WERI-Rb-1 (cell line): ENCODE measurements at regions not wholly inside any gene's neighbourhood (a gene's known extent, or its start where the extent isn't known, plus 50 kb on each side); places are given as distances from the start of the nearest gene placed in this dataset.

Source experiments
- DNase-seq: peaks from one replicate; pipeline ENCODE4 v3.0.0-alpha.2; 2020
- H3K27ac ChIP-seq: fragments of 250-450 bp; sonication (Bioruptor Pico); 2 replicates; pipeline ENCODE4 v1.5.1; 2020; ENCODE audit warnings: mild to moderate bottlenecking, moderate library complexity
- H3K27me3 ChIP-seq: fragments of 250-450 bp; sonication (Bioruptor Pico); 2 replicates; pipeline ENCODE4 v1.5.1; 2021; ENCODE audit warnings: mild to moderate bottlenecking, low read depth, moderate library complexity; ENCODE audit not compliant: insufficient read depth, severe bottlenecking
- H3K36me3 ChIP-seq: fragments of 250-450 bp; sonication (Bioruptor Pico); 2 replicates; pipeline ENCODE4 v1.5.1; 2020; ENCODE audit warnings: mild to moderate bottlenecking, moderate library complexity
- H3K4me3 ChIP-seq: 2 replicates; pipeline ENCODE4 v1.5.1; 2011; ENCODE audit warnings: low read depth, mild to moderate bottlenecking, control low read depth, low read length
- H3K9me3 ChIP-seq: fragments of 250-450 bp; sonication (Bioruptor Pico); 2 replicates; pipeline ENCODE4 v1.5.1; 2021; ENCODE audit warnings: mild to moderate bottlenecking, moderate library complexity; ENCODE audit not compliant: severe bottlenecking
- TF ChIP-seq, protein P1 (sequence below): IDR thresholded peaks from 2 replicates; pipeline ENCODE4 v1.5.1; 2011; ENCODE audit warnings: low read depth, mild to moderate bottlenecking, control low read depth, inconsistent platforms, low read length

GRCh38 chr1:82894635-82895034 is 1093.9 kb downstream of the ADGRL2 start:
- H3K9me3 ChIP-seq = no peaks in the 10 kb centered on the region
- no peak for DNase-seq
- H3K36me3 ChIP-seq = no peaks in the 10 kb centered on the region
- TF ChIP-seq, protein P1, sequence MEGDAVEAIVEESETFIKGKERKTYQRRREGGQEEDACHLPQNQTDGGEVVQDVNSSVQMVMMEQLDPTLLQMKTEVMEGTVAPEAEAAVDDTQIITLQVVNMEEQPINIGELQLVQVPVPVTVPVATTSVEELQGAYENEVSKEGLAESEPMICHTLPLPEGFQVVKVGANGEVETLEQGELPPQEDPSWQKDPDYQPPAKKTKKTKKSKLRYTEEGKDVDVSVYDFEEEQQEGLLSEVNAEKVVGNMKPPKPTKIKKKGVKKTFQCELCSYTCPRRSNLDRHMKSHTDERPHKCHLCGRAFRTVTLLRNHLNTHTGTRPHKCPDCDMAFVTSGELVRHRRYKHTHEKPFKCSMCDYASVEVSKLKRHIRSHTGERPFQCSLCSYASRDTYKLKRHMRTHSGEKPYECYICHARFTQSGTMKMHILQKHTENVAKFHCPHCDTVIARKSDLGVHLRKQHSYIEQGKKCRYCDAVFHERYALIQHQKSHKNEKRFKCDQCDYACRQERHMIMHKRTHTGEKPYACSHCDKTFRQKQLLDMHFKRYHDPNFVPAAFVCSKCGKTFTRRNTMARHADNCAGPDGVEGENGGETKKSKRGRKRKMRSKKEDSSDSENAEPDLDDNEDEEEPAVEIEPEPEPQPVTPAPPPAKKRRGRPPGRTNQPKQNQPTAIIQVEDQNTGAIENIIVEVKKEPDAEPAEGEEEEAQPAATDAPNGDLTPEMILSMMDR = no peak
- no peak overlapping the region for H3K4me3 ChIP-seq
- no peak overlapping the region for H3K27ac ChIP-seq
- H3K27me3 ChIP-seq = no peaks in the 10 kb centered on the region

DNA sequence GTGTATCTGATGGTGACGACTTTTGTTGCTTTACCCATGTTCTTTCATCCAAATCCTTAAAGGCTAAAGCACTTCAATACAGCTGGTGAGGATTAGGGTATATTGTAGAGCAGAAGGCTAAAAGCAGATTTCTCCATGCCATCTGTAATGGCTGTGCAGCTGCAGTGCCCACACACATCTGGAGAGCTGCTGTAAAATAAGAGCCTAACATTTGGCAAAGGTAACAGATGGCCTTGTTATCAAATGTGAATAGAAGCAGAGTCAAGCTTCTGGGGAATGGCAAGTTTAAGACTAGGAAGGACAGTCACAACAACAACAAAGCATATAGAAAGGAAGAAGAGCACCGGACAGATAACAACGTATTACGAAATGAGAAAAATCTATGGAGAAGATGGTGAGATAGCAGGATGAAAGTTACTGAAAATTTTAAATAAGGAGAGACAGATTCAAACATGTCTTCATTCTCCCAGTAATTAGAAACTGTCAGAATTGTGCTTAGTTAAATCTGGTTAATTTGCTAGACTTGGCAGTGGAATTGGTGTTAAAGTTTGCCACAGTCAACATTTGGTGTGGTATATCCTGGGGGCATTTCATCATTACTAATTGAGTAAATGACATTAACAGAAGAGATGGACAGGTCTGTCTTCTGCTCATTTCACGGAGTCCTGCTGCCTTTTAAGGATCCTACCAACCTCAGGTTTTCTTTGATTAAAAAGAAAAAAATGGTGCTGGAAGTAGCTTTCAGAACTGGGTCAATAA is 1093.2 kb downstream of the ADGRL2 start:
- TF ChIP-seq, protein P1 = no peak
- Histone ChIP-seq H3K9me3 (no peaks in the 10 kb centered on the region), H3K27me3 (no peaks in the 10 kb centered on the region), H3K27ac (no peak overlapping the region), H3K4me3 (no peak overlapping the region), H3K36me3 (no peaks in the 10 kb centered on the region)
- DNase-seq = no peak

- DNase-seq = no peak
- no peaks in the 10 kb centered on the region for H3K36me3 ChIP-seq
- no peak overlapping the region for H3K27ac ChIP-seq
- no peaks in the 10 kb centered on the region for H3K9me3 ChIP-seq
- TF ChIP-seq, protein P1 = no peak
- H3K27me3 ChIP-seq = no peaks in the 10 kb centered on the region
- no peak overlapping the region for H3K4me3 ChIP-seq
Measured at GRCh38 chr1:82880506-82880905, 1079.8 kb downstream of the ADGRL2 start.

- Histone ChIP-seq H3K9me3 (no peaks in the 10 kb centered on the region), H3K4me3 (no peak overlapping the region), H3K27me3 (no peaks in the 10 kb centered on the region), H3K27ac (no peak overlapping the region), H3K36me3 (no peaks in the 10 kb centered on the region)
- DNase-seq = no peak
- TF ChIP-seq, protein P1 = no peak
Measured at GRCh38 chr1:82879701-82880305, 1079.1 kb downstream of the ADGRL2 start.

GRCh38 chr1:82875170-82875569 is 1074.4 kb downstream of the ADGRL2 start:
- TF ChIP-seq, protein P1 = no peak
- Histone ChIP-seq H3K9me3 (no peaks in the 10 kb centered on the region), H3K27me3 (no peaks in the 10 kb centered on the region), H3K36me3 (no peaks in the 10 kb centered on the region), H3K4me3 (no peak overlapping the region), H3K27ac (no peak overlapping the region)
- no peak for DNase-seq

DNA sequence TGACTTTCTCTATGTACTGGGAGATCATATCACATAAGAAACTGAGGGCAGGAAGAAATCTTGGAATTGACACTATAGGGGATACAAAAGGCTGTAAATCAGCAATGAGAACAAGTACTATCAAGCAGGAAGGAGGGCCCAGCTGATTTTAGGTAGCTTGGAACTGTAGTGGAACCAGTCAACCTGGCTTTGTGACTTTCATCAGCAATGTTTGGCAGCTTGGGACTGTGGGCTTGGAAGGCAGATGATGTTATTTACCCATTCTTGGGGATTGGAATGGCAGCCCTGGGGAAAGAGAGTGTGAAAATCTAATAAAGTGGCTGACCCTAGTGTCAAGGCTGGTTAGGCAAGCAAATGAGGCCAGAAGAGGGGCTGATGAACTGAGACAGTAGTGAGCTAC is 1073.3 kb downstream of the ADGRL2 start:
- Histone ChIP-seq H3K9me3 (no peaks in the 10 kb centered on the region), H3K27me3 (no peaks in the 10 kb centered on the region), H3K36me3 (no peaks in the 10 kb centered on the region), H3K4me3 (no peak overlapping the region), H3K27ac (no peak overlapping the region)
- TF ChIP-seq, protein P1 = no peak
- DNase-seq = no peak
